MM.1S (cell line): ENCODE measurements at regions not wholly inside any gene's neighbourhood (a gene's known extent, or its start where the extent isn't known, plus 50 kb on each side); places are given as distances from the start of the nearest gene placed in this dataset.

Experiments used
- DNase-seq: peaks from one replicate; pipeline ENCODE4 v3.0.0-alpha.2; 2015
- H2AFZ ChIP-seq: fragments of 300-600 bp; sonication (generic); 2 replicates; pipeline ENCODE4 v1.6.0; 2016; ENCODE audit warnings: antibody characterized with exemption, low read length
- H3F3A ChIP-seq: fragments of 300-600 bp; sonication (generic); 2 replicates; pipeline ENCODE4 v1.6.1; 2016; ENCODE audit warnings: mild to moderate bottlenecking, antibody characterized with exemption, low read length, moderate library complexity, mixed read lengths; ENCODE audit not compliant: insufficient read depth
- H3K27ac ChIP-seq: fragments of 300-600 bp; sonication (generic); 2 replicates; pipeline ENCODE4 v1.5.1; 2016; ENCODE audit warnings: mild to moderate bottlenecking, low read length
- H3K27me3 ChIP-seq: fragments of 300-600 bp; sonication (generic); replicated peaks from 2 replicates; pipeline ENCODE4 v1.6.0; 2016; ENCODE audit warnings: low read length; ENCODE audit not compliant: insufficient read depth
- H3K36me3 ChIP-seq: fragments of 300-600 bp; sonication (generic); replicated peaks from 2 replicates; pipeline ENCODE4 v1.6.1; 2016; ENCODE audit warnings: mild to moderate bottlenecking, low read length, mixed read lengths; ENCODE audit not compliant: insufficient read depth
- H3K4me1 ChIP-seq: fragments of 300-600 bp; sonication (generic); 2 replicates; pipeline ENCODE4 v1.6.1; 2016; ENCODE audit warnings: low read length, mixed read lengths
- H3K4me2 ChIP-seq: fragments of 300-600 bp; sonication (generic); 2 replicates; pipeline ENCODE4 v1.6.0; 2016; ENCODE audit warnings: low read depth, low read length
- H3K4me3 ChIP-seq: fragments of 300-600 bp; sonication (generic); 2 replicates; pipeline ENCODE4 v1.5.1; 2016; ENCODE audit warnings: low read length, mixed read lengths
- H3K79me2 ChIP-seq: fragments of 300-600 bp; sonication (generic); 2 replicates; pipeline ENCODE4 v1.6.1; 2016; ENCODE audit warnings: mixed run types, low read length, mixed read lengths
- H3K9ac ChIP-seq: fragments of 300-600 bp; sonication (generic); 2 replicates; pipeline ENCODE4 v1.6.1; 2016; ENCODE audit warnings: low read length, mixed read lengths
- H3K9me2 ChIP-seq: fragments of 300-600 bp; sonication (generic); replicated peaks from 2 replicates; pipeline ENCODE4 v1.6.1; 2016; ENCODE audit warnings: mild to moderate bottlenecking, low read length, mixed read lengths; ENCODE audit not compliant: insufficient read depth
- H3K9me3 ChIP-seq: fragments of 300-600 bp; sonication (generic); replicated peaks from 2 replicates; pipeline ENCODE4 v1.6.1; 2016; ENCODE audit warnings: mild to moderate bottlenecking, low read length, mixed read lengths; ENCODE audit not compliant: insufficient read depth
- H4K20me1 ChIP-seq: fragments of 300-600 bp; sonication (generic); 2 replicates; pipeline ENCODE4 v1.6.1; 2016; ENCODE audit warnings: mild to moderate bottlenecking, low read length, moderate library complexity, mixed read lengths; ENCODE audit not compliant: insufficient read depth
- EZH2 ChIP-seq: fragments of 300-600 bp; sonication (generic); optimal IDR thresholded peaks from 2 replicates; pipeline ENCODE3; 2017; ENCODE audit warnings: low read depth, mild to moderate bottlenecking, antibody characterized with exemption, low read length, mixed read lengths
- EZH2phosphoT487 ChIP-seq: fragments of 300-600 bp; sonication (generic); IDR thresholded peaks from 2 replicates; pipeline ENCODE4 v1.6.1; 2018; ENCODE audit warnings: antibody characterized with exemption, low read length
- TF ChIP-seq, protein P1 (sequence below): fragments of 300-600 bp; sonication (generic); IDR thresholded peaks from 2 replicates; pipeline ENCODE4 v1.5.1; 2016; ENCODE audit warnings: antibody characterized with exemption, low read length, mixed read lengths

DNA sequence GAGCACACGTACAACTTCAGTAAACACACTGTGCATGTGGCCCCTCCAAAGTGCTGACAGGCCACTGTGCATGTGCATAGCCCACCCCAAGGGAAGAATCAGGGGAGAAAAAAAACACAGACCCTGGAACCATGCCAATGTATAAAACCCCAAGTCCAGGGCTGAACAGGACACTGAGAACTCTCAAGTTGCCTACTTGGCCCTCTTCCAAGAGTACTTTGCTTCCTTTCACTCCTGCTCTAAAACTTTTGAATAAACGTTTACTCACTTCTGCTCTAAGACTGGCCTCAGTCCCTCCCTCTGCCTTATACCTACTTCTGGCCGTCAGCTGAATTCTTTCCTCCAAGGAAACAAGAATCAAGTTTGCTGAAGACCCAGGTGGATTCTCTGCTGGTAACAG, 77.7 kb upstream of the NFIB start:
- Histone ChIP-seq H3F3A (no peaks in the 10 kb centered on the region), H3K4me3 (no peak overlapping the region), H3K9me2 (no peaks in the 10 kb centered on the region), H2AFZ (no peak overlapping the region), H3K27me3 (no peaks in the 10 kb centered on the region), H3K36me3 (no peaks in the 10 kb centered on the region), H3K9ac (no peak overlapping the region), H3K4me1 (no peaks in the 10 kb centered on the region), H3K79me2 (no peaks in the 10 kb centered on the region), H3K4me2 (no peak overlapping the region), H4K20me1 (no peaks in the 10 kb centered on the region), H3K27ac (no peak overlapping the region), H3K9me3 (no peaks in the 10 kb centered on the region)
- TF ChIP-seq EZH2phosphoT487 (no peak), EZH2 (no peak)
- TF ChIP-seq, protein P1, sequence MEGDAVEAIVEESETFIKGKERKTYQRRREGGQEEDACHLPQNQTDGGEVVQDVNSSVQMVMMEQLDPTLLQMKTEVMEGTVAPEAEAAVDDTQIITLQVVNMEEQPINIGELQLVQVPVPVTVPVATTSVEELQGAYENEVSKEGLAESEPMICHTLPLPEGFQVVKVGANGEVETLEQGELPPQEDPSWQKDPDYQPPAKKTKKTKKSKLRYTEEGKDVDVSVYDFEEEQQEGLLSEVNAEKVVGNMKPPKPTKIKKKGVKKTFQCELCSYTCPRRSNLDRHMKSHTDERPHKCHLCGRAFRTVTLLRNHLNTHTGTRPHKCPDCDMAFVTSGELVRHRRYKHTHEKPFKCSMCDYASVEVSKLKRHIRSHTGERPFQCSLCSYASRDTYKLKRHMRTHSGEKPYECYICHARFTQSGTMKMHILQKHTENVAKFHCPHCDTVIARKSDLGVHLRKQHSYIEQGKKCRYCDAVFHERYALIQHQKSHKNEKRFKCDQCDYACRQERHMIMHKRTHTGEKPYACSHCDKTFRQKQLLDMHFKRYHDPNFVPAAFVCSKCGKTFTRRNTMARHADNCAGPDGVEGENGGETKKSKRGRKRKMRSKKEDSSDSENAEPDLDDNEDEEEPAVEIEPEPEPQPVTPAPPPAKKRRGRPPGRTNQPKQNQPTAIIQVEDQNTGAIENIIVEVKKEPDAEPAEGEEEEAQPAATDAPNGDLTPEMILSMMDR = no peak
- no peak for DNase-seq

DNA sequence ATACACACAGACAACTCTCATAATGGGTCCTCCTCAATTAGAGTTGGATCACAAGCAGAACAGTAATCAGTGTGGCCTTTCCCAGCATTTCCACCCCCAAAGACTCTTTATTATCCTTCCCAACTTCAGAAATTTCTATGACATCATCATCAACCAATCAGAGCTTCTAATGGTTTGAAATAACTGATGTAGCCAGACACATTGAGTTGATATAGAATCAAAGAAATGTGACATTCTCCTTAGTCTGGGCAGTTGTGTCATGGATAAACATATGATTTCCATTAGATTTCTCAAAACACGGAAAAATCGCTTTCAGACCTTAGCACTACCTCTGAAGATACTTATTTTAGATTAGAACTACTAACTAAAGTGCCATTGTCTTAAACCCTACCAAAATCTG, 75.7 kb upstream of the NFIB start:
- Histone ChIP-seq H3K9ac (no peak overlapping the region), H3F3A (no peaks in the 10 kb centered on the region), H2AFZ (no peak overlapping the region), H3K79me2 (no peaks in the 10 kb centered on the region), H3K9me2 (no peaks in the 10 kb centered on the region), H3K4me1 (no peaks in the 10 kb centered on the region), H3K4me3 (no peak overlapping the region), H3K27ac (no peak overlapping the region), H3K4me2 (no peak overlapping the region), H3K9me3 (no peaks in the 10 kb centered on the region), H4K20me1 (no peaks in the 10 kb centered on the region), H3K27me3 (no peaks in the 10 kb centered on the region), H3K36me3 (no peaks in the 10 kb centered on the region)
- DNase-seq = no peak
- TF ChIP-seq, protein P1 = no peak
- TF ChIP-seq EZH2phosphoT487 = no peak

GRCh38 chr9:14389146-14389545, 75.2 kb upstream of the NFIB start:
- DNase-seq = no peak

More at GRCh38 chr9:14389146-14389545, 75.2 kb upstream of the NFIB start:
- TF ChIP-seq, protein P1 = no peak
- no peak for TF ChIP-seq EZH2phosphoT487
- no peak for TF ChIP-seq EZH2
- Histone ChIP-seq H2AFZ (no peak overlapping the region), H3K27ac (no peak overlapping the region), H3K79me2 (no peaks in the 10 kb centered on the region), H3K4me3 (no peak overlapping the region), H3K4me1 (no peaks in the 10 kb centered on the region), H3K9ac (no peak overlapping the region), H3F3A (no peaks in the 10 kb centered on the region), H3K9me2 (no peaks in the 10 kb centered on the region), H3K27me3 (no peaks in the 10 kb centered on the region), H3K9me3 (no peaks in the 10 kb centered on the region), H3K36me3 (no peaks in the 10 kb centered on the region), H4K20me1 (no peaks in the 10 kb centered on the region), H3K4me2 (no peak overlapping the region)
